ENCODE measurements at regions not wholly inside any gene's neighbourhood (a gene's known extent, or its start where the extent isn't known, plus 50 kb on each side); places are given as distances from the start of the nearest gene placed in this dataset.

GRCh38 chr2:105580870-105581554 lies 163.7 kb upstream of the NCK2 start:
- no peak overlapping the region for H3K4me3 ChIP-seq (ENCODE audit: low read length)
- no peaks in the 10 kb centered on the region for H3K36me3 ChIP-seq (ENCODE audit: control insufficient read depth, insufficient read depth, low read length)
- no peaks in the 10 kb centered on the region for H3K27me3 ChIP-seq (ENCODE audit: control insufficient read depth, insufficient read depth, low read length)
- DNase-seq = no peak
- peaks cover 46% of the 10 kb centered on the region for H3K4me1 ChIP-seq (ENCODE audit: control insufficient read depth, insufficient read depth, low read length)
- no CpG with 5 or more reads among the region's 1 CpG for WGBS (ENCODE audit: insufficient coverage, low lambda C conversion rate)
- peak overlapping the region; percentile 95 for H3K27ac ChIP-seq (ENCODE audit: low read length)
- no peaks in the 10 kb centered on the region for H3K9me3 ChIP-seq (ENCODE audit: control insufficient read depth, low read depth, low read length)

GRCh38 chr2:105580216-105580615 lies 164.5 kb upstream of the NCK2 start:
- H3K27me3 ChIP-seq (ENCODE audit: control insufficient read depth, insufficient read depth, low read length) = no peaks in the 10 kb centered on the region
- no peak overlapping the region for H3K27ac ChIP-seq (ENCODE audit: low read length)
- H3K4me3 ChIP-seq (ENCODE audit: low read length) = no peak overlapping the region
- peaks cover 2% of the 10 kb centered on the region for H3K9me3 ChIP-seq (ENCODE audit: control insufficient read depth, low read depth, low read length)
- peak in 1 of 2 donors; percentile 68 for DNase-seq
- H3K4me1 ChIP-seq (ENCODE audit: control insufficient read depth, insufficient read depth, low read length) = peaks cover 51% of the 10 kb centered on the region
- H3K36me3 ChIP-seq (ENCODE audit: control insufficient read depth, insufficient read depth, low read length) = no peaks in the 10 kb centered on the region
- WGBS (ENCODE audit: insufficient coverage, low lambda C conversion rate) = no CpG with 5 or more reads among the region's 5 CpGs

GRCh38 chr2:105578166-105578565 lies 166.5 kb upstream of the NCK2 start:
- H3K27me3 ChIP-seq (ENCODE audit: control insufficient read depth, insufficient read depth, low read length) = no peaks in the 10 kb centered on the region
- no CpG with 5 or more reads among the region's 4 CpGs for WGBS (ENCODE audit: insufficient coverage, low lambda C conversion rate)
- DNase-seq = peak in 1 of 2 donors; percentile 62
- H3K4me3 ChIP-seq (ENCODE audit: low read length) = no peak overlapping the region
- H3K36me3 ChIP-seq (ENCODE audit: control insufficient read depth, insufficient read depth, low read length) = no peaks in the 10 kb centered on the region
- H3K4me1 ChIP-seq (ENCODE audit: control insufficient read depth, insufficient read depth, low read length) = peaks cover 36% of the 10 kb centered on the region
- H3K27ac ChIP-seq (ENCODE audit: low read length) = no peak overlapping the region
- peaks cover 3% of the 10 kb centered on the region for H3K9me3 ChIP-seq (ENCODE audit: control insufficient read depth, low read depth, low read length)

GRCh38 chr2:105577762-105578161 lies 166.9 kb upstream of the NCK2 start:
- Histone ChIP-seq H3K27ac (ENCODE audit: low read length) (no peak overlapping the region), H3K4me1 (ENCODE audit: control insufficient read depth, insufficient read depth, low read length) (peaks cover 34% of the 10 kb centered on the region), H3K36me3 (ENCODE audit: control insufficient read depth, insufficient read depth, low read length) (no peaks in the 10 kb centered on the region), H3K9me3 (ENCODE audit: control insufficient read depth, low read depth, low read length) (peaks cover 3% of the 10 kb centered on the region), H3K4me3 (ENCODE audit: low read length) (no peak overlapping the region), H3K27me3 (ENCODE audit: control insufficient read depth, insufficient read depth, low read length) (no peaks in the 10 kb centered on the region)
- 83% methylated on average over 1 of the region's 4 CpGs for WGBS (ENCODE audit: insufficient coverage, low lambda C conversion rate)
- DNase-seq = no peak

- Histone ChIP-seq H3K27ac (ENCODE audit: low read length) (peak overlapping the region; percentile 3), H3K36me3 (ENCODE audit: control insufficient read depth, insufficient read depth, low read length) (no peaks in the 10 kb centered on the region), H3K4me1 (ENCODE audit: control insufficient read depth, insufficient read depth, low read length) (peaks cover 23% of the 10 kb centered on the region), H3K4me3 (ENCODE audit: low read length) (no peak overlapping the region), H3K27me3 (ENCODE audit: control insufficient read depth, insufficient read depth, low read length) (no peaks in the 10 kb centered on the region), H3K9me3 (ENCODE audit: control insufficient read depth, low read depth, low read length) (peaks cover 3% of the 10 kb centered on the region)
- WGBS (ENCODE audit: insufficient coverage, low lambda C conversion rate) = no CpG with 5 or more reads among the region's 12 CpGs
- peak in 1 of 2 donors; percentile 70 for DNase-seq
Observed at GRCh38 chr2:105576440-105577241, 168.1 kb upstream of the NCK2 start.

GRCh38 chr2:105576050-105576439 lies 168.7 kb upstream of the NCK2 start:
- Histone ChIP-seq H3K36me3 (ENCODE audit: control insufficient read depth, insufficient read depth, low read length) (no peaks in the 10 kb centered on the region), H3K27ac (ENCODE audit: low read length) (no peak overlapping the region), H3K27me3 (ENCODE audit: control insufficient read depth, insufficient read depth, low read length) (no peaks in the 10 kb centered on the region), H3K4me3 (ENCODE audit: low read length) (no peak overlapping the region), H3K9me3 (ENCODE audit: control insufficient read depth, low read depth, low read length) (peaks cover 3% of the 10 kb centered on the region), H3K4me1 (ENCODE audit: control insufficient read depth, insufficient read depth, low read length) (peaks cover 18% of the 10 kb centered on the region)
- no peak for DNase-seq
- WGBS (ENCODE audit: insufficient coverage, low lambda C conversion rate) = no CpG with 5 or more reads among the region's 13 CpGs

GRCh38 chr2:105575499-105576025 lies 169.2 kb upstream of the NCK2 start:
- Histone ChIP-seq H3K4me3 (ENCODE audit: low read length) (no peak overlapping the region), H3K27ac (ENCODE audit: low read length) (no peak overlapping the region), H3K36me3 (ENCODE audit: control insufficient read depth, insufficient read depth, low read length) (no peaks in the 10 kb centered on the region), H3K9me3 (ENCODE audit: control insufficient read depth, low read depth, low read length) (peaks cover 3% of the 10 kb centered on the region), H3K4me1 (ENCODE audit: control insufficient read depth, insufficient read depth, low read length) (peaks cover 18% of the 10 kb centered on the region), H3K27me3 (ENCODE audit: control insufficient read depth, insufficient read depth, low read length) (no peaks in the 10 kb centered on the region)
- WGBS (ENCODE audit: insufficient coverage, low lambda C conversion rate) = no CpG with 5 or more reads among the region's 9 CpGs
- DNase-seq = peak in 1 of 2 donors; percentile 54

- no CpG with 5 or more reads among the region's 2 CpGs for WGBS (ENCODE audit: insufficient coverage, low lambda C conversion rate)
- peaks cover 3% of the 10 kb centered on the region for H3K9me3 ChIP-seq (ENCODE audit: control insufficient read depth, low read depth, low read length)
- no peaks in the 10 kb centered on the region for H3K36me3 ChIP-seq (ENCODE audit: control insufficient read depth, insufficient read depth, low read length)
- H3K27me3 ChIP-seq (ENCODE audit: control insufficient read depth, insufficient read depth, low read length) = no peaks in the 10 kb centered on the region
- H3K4me3 ChIP-seq (ENCODE audit: low read length) = no peak overlapping the region
- no peak for DNase-seq
- peaks cover 15% of the 10 kb centered on the region for H3K4me1 ChIP-seq (ENCODE audit: control insufficient read depth, insufficient read depth, low read length)
- no peak overlapping the region for H3K27ac ChIP-seq (ENCODE audit: low read length)
Observed at GRCh38 chr2:105574796-105575344, 169.8 kb upstream of the NCK2 start.

GRCh38 chr2:105573910-105574655 lies 170.6 kb upstream of the NCK2 start:
- WGBS (ENCODE audit: insufficient coverage, low lambda C conversion rate) = no CpG with 5 or more reads among the region's 8 CpGs
- no peak overlapping the region for H3K4me3 ChIP-seq (ENCODE audit: low read length)
- H3K9me3 ChIP-seq (ENCODE audit: control insufficient read depth, low read depth, low read length) = peaks cover 3% of the 10 kb centered on the region
- H3K4me1 ChIP-seq (ENCODE audit: control insufficient read depth, insufficient read depth, low read length) = peaks cover 13% of the 10 kb centered on the region
- H3K27me3 ChIP-seq (ENCODE audit: control insufficient read depth, insufficient read depth, low read length) = no peaks in the 10 kb centered on the region
- H3K27ac ChIP-seq (ENCODE audit: low read length) = no peak overlapping the region
- no peak for DNase-seq
- no peaks in the 10 kb centered on the region for H3K36me3 ChIP-seq (ENCODE audit: control insufficient read depth, insufficient read depth, low read length)

- H3K4me3 ChIP-seq (ENCODE audit: low read length) = no peak overlapping the region
- no peaks in the 10 kb centered on the region for H3K36me3 ChIP-seq (ENCODE audit: control insufficient read depth, insufficient read depth, low read length)
- no peak overlapping the region for H3K27ac ChIP-seq (ENCODE audit: low read length)
- no CpG with 5 or more reads among the region's 5 CpGs for WGBS (ENCODE audit: insufficient coverage, low lambda C conversion rate)
- H3K27me3 ChIP-seq (ENCODE audit: control insufficient read depth, insufficient read depth, low read length) = peaks cover under 1% of the 10 kb centered on the region
- H3K9me3 ChIP-seq (ENCODE audit: control insufficient read depth, low read depth, low read length) = peaks cover 3% of the 10 kb centered on the region
- DNase-seq = no peak
- peaks cover 13% of the 10 kb centered on the region for H3K4me1 ChIP-seq (ENCODE audit: control insufficient read depth, insufficient read depth, low read length)
Observed at GRCh38 chr2:105573490-105573889, 171.2 kb upstream of the NCK2 start.
